ENCODE measurements at regions not wholly inside any gene's neighbourhood (a gene's known extent, or its start where the extent isn't known, plus 50 kb on each side); places are given as distances from the start of the nearest gene placed in this dataset.

GRCh38 chr10:35696392-35697287 lies 54.5 kb upstream of the FZD8 start:
- Histone ChIP-seq H4K20me1 (ENCODE audit: insufficient read depth, low read length) (no peaks in the 10 kb centered on the region), H3K9me3 (replicated peaks; ENCODE audit: insufficient read depth, low read length) (no peaks in the 10 kb centered on the region), H3F3A (ENCODE audit: insufficient read depth, low read length) (no peaks in the 10 kb centered on the region), H2AFZ (ENCODE audit: low read length) (no peak overlapping the region), H3K27ac (ENCODE audit: low read length) (no peak overlapping the region), H3K4me1 (ENCODE audit: low read length) (no peaks in the 10 kb centered on the region), H3K4me3 (ENCODE audit: low read length) (no peak overlapping the region), H3K9me2 (replicated peaks; ENCODE audit: insufficient read depth, low read length) (no peaks in the 10 kb centered on the region), H3K36me3 (replicated peaks; ENCODE audit: insufficient read depth, low read length) (no peaks in the 10 kb centered on the region), H3K79me2 (ENCODE audit: low read length) (no peaks in the 10 kb centered on the region), H3K27me3 (replicated peaks; ENCODE audit: insufficient read depth, low read length) (no peaks in the 10 kb centered on the region), H3K9ac (ENCODE audit: low read length) (no peak overlapping the region), H3K4me2 (ENCODE audit: low read depth, low read length) (no peak overlapping the region)
- no peak for DNase-seq
- TF ChIP-seq EZH2phosphoT487 (IDR thresholded peaks at IDR 0.05; ENCODE audit: low read length) = no peak
- TF ChIP-seq EZH2 (optimal IDR thresholded peaks at IDR 0.05; ENCODE audit: low read depth, low read length) = no peak
- no peak for TF ChIP-seq CTCF (IDR thresholded peaks at IDR 0.05; ENCODE audit: low read length)

GRCh38 chr10:35693800-35694199 lies 51.7 kb upstream of the FZD8 start:
- no peak overlapping the region for H3K9ac ChIP-seq (ENCODE audit: low read length)
- no peak overlapping the region for H3K4me2 ChIP-seq (ENCODE audit: low read depth, low read length)
- no peak overlapping the region for H3K4me3 ChIP-seq (ENCODE audit: low read length)
- H3K27ac ChIP-seq (ENCODE audit: low read length) = no peak overlapping the region
- H3K9me2 ChIP-seq (replicated peaks; ENCODE audit: insufficient read depth, low read length) = no peaks in the 10 kb centered on the region
- TF ChIP-seq EZH2 (optimal IDR thresholded peaks at IDR 0.05; ENCODE audit: low read depth, low read length) = no peak
- TF ChIP-seq CTCF (IDR thresholded peaks at IDR 0.05; ENCODE audit: low read length) = no peak
- no peak for TF ChIP-seq EZH2phosphoT487 (IDR thresholded peaks at IDR 0.05; ENCODE audit: low read length)
- no peaks in the 10 kb centered on the region for H3K79me2 ChIP-seq (ENCODE audit: low read length)
- no peak overlapping the region for H2AFZ ChIP-seq (ENCODE audit: low read length)
- no peak for DNase-seq
- no peaks in the 10 kb centered on the region for H3K36me3 ChIP-seq (replicated peaks; ENCODE audit: insufficient read depth, low read length)
- H3K9me3 ChIP-seq (replicated peaks; ENCODE audit: insufficient read depth, low read length) = no peaks in the 10 kb centered on the region
- no peaks in the 10 kb centered on the region for H3K4me1 ChIP-seq (ENCODE audit: low read length)
- no peaks in the 10 kb centered on the region for H3K27me3 ChIP-seq (replicated peaks; ENCODE audit: insufficient read depth, low read length)
- no peaks in the 10 kb centered on the region for H4K20me1 ChIP-seq (ENCODE audit: insufficient read depth, low read length)
- H3F3A ChIP-seq (ENCODE audit: insufficient read depth, low read length) = no peaks in the 10 kb centered on the region

Measured in MM.1S (cell line).